Astrocyte (in vitro differentiated cells and primary cell): ENCODE measurements at regions not wholly inside any gene's neighbourhood (a gene's known extent, or its start where the extent isn't known, plus 50 kb on each side); places are given as distances from the start of the nearest gene placed in this dataset.

Source experiments
- CTCF ChIP-seq: IDR thresholded peaks from 2 replicates; pipeline ENCODE4 v1.5.1; 2011; ENCODE audit warnings: low read depth, mild to moderate bottlenecking, inconsistent platforms, low read length, moderate library complexity; ENCODE audit not compliant: insufficient read depth
- EZH2 ChIP-seq: IDR thresholded peaks from 2 replicates; pipeline ENCODE4 v1.6.1; 2012; ENCODE audit warnings: mild to moderate bottlenecking, low read length, inconsistent platforms; ENCODE audit not compliant: insufficient read depth

GRCh38 chr2:238565031-238565430, 138.3 kb downstream of the ASB1 start:
- TF ChIP-seq CTCF, result no peak
- TF ChIP-seq EZH2, result no peak
